Limb (tissue), 2 donors: ENCODE measurements at regions not wholly inside any gene's neighbourhood (a gene's known extent, or its start where the extent isn't known, plus 50 kb on each side); places are given as distances from the start of the nearest gene placed in this dataset.

Source experiments
- DNase-seq, 2 donors: peaks; one replicate each; pipeline ENCODE4 v3.0.0-alpha.2; 2016; ENCODE audit errors: extremely low spot score in 2 of 2

DNA sequence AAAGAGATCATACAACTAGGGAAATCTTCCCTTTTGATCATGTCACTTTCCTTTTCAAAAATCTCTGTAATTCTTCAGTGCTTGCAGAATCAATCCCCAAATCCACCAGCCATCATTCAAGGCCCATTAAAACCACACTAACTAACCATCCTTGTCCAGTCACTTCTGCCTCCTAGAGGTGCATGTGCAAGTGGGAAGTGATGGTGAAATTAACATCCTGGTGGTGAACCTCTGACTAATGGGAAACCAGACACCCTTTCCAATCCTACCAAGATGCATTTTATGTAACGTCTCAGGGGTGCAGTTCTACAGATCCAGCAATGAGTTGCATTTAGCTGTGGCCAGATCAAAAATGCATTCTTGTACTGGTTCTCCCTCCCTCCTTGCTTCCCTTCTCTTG, 341.8 kb downstream of the RAPGEF2 start:
- DNase-seq, result no peak

- DNase-seq, result no peak
Observed at GRCh38 chr4:159445692-159446091, 342.8 kb downstream of the RAPGEF2 start.

DNA sequence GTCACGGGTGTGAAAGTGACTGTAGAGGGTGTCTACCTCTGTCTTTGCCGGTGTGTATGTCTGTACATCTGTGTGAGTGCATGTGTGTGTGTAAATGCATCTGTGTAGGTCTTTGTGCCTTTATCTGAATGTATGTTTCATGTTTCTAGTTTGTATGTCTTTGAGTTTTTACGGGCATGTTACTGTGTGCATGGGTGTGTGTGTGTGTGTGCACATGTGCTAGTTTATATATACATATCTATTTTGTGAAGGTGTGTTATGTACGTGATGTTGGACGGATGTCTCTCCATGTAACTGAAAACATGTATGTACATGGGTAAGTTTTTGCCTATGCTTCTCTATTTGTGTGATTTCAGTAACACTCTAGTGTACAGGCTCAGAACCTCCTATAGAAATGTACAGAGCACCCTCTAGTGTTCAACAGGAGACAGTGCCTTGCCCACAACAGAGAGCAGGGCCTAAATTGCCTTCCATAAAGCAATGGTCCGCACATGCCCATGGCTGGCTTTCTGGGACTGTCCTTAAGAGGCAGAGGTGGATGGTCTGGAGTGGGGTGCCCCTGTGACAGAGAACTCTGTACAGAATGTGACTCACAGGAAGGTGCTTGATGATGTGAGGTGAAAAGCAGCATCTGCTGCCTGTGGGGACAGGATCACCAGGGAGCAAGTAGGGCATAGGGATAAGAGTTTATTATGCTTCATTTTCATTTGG, 343.5 kb downstream of the RAPGEF2 start:
- peak; percentile 58 to 90 for DNase-seq

GRCh38 chr4:159447296-159447695, 344.4 kb downstream of the RAPGEF2 start:
- DNase-seq, result no peak

DNA sequence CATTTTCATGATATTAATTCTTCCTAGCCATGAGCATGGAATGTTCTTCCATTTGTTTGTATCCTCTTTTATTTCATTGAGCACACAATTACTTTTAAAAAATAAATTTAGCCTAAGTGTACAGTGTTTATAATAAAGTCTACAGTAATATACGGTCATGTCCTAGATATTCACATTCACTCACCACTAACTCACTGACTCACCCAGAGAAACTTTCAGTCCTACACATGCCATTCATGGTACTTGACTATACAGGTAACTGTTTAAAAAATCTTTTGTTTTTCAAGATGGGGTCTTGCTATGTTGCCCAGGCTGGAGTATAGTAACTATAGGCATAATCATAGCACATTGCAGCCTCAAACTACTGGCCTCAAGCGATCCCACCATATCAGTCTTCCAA, 348.1 kb downstream of the RAPGEF2 start:
- DNase-seq, result no peak

GRCh38 chr4:159455675-159456237, 352.9 kb downstream of the RAPGEF2 start:
- peak in 1 of 2 donors; percentile 21 for DNase-seq

- DNase-seq, result peak in 1 of 2 donors; percentile 39
Observed at GRCh38 chr4:159460371-159460770, 357.5 kb downstream of the RAPGEF2 start.

- no peak for DNase-seq
Observed at GRCh38 chr4:159463235-159463634, 360.4 kb downstream of the RAPGEF2 start.

DNA sequence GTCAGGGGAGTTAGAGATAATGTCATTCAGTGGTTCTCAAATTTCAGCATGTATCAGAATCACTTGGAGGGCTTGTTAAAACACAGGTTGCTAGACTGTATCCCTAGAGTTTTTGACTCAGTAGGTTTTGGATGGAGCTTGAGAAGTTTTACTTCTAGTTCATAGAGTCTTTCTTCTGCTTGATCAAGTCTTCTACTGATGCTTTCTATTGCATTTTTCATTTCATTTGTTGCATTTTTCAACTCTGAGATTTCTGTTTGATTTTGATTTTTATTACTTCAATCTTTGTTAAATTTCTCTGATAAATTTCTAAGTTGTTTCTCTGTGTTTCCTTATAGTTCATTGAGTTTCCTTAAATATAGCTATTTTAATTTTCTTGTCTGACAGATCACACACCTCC, 361.4 kb downstream of the RAPGEF2 start:
- no peak for DNase-seq

- no peak for DNase-seq
Observed at GRCh38 chr4:159476886-159477285, 374.0 kb downstream of the RAPGEF2 start.

GRCh38 chr4:159480826-159481225, 377.9 kb downstream of the RAPGEF2 start:
- DNase-seq, result no peak

DNA sequence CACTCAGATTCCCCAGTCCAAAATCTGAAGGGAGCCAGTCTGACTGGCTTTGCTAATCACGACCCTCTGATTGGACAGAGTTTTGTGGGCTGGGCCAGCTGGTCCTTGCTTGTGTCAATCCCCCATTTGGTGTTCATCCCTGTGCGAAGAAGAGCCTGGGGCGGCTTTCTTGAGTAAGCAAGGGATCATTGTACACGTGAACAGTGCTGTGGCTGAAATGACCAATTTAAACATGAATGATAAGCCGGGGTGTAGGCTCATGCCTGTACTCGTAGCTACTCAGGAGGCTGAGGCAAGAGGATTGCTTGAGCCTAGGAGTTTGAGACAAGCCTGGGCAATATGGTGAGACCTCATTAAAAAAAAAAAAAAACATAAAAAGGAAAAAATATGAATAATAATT, 379.1 kb downstream of the RAPGEF2 start:
- no peak for DNase-seq

- DNase-seq, result no peak
Observed at GRCh38 chr4:159483110-159483781, 380.4 kb downstream of the RAPGEF2 start.

- DNase-seq, result no peak
Observed at GRCh38 chr4:159483782-159484741, 381.2 kb downstream of the RAPGEF2 start.

GRCh38 chr4:159484864-159485263, 382.0 kb downstream of the RAPGEF2 start:
- no peak for DNase-seq

DNA sequence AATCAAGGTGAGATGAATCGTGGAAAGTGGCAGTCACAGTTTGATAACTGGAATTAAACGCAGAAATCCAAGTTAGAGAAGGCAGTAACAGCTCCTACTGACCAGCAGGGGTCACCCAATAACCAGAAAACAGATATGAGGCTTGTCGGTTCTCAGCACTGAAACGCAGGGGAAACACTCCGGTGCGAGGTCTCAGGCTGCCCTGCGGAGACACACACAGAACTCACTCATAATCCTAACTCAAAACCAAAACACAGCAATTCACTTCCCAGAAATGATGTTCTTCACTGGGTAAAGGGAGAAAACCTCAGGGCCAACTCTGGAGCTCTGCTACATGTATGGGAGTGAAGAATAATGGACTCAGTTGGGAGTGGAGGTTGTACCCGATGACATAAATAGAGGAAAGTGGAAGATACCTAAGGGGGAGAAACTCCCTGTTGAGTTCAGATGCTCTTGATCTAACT, 384.4 kb downstream of the RAPGEF2 start:
- peak; percentile 73 to 85 for DNase-seq

DNA sequence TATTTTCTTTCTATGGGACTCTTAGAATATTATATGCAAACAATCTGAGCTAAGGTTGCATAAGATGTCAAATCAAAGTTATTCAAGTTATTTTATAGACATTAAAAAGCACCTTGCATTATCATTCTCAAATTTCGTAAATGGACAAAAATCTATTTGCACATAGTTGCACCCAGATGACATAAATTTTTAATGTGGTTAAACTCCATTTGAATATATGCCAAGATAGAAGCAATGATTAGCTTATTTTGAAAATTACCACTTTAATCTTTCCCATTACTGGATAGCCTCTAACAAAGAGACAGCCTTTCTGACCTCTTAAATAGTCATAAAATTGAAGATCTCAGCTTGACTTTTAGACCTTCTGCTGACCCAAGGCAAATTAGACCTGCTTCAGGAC, 386.8 kb downstream of the RAPGEF2 start:
- no peak for DNase-seq

DNA sequence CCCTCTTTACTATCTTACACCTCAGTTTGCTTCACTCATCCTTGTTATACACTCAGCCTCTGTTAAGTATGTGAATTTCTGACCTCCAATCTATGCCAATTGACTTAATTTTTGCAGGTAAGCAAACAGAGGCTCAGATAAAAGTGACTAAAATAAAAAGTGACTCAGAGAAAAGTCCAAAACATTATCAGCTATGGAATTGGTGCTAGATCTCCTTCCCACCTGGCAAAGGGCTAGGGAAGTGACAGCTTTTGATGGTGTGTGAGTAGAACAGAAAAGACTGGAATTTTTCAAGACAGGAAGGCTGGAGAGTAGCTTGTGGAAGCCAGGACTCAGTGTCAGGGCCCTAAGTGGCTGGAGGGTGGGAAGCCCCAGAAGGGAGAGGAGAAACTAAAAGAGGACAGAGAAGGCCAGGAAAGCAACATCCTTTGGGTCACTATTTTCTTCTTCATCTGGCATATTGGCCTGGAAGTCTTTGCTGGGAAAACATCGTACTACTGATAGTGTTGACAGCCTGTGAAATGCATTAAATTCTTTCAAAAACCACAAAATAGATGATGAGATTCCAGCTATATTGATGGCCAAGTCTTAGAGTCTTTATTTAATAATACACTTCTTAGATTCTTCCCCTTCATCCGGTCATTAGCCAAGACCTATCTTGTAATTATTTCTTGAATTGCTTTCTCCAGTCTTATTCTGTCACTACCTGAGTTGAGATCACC, 392.8 kb downstream of the RAPGEF2 start:
- DNase-seq, result no peak

- no peak for DNase-seq
Observed at GRCh38 chr4:159496248-159496647, 393.4 kb downstream of the RAPGEF2 start.

DNA sequence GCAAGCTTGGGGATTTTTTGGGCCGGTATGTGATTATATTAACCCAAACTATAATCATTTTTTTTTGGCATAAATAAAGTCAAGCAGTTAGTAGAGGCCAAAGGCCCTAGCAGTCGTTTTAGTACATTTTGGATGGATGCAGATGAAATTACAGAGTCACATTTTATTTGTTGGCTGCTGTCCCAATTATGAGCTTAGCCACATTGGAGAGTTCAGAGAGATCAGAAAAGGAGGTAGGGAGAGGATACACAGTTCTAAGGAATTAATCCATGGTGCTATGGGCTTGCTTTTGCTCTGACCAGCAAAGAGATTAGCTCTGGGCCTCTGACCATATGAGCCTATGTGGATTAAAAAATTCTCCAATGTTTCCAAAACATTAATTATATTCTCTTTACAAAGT, 395.1 kb downstream of the RAPGEF2 start:
- DNase-seq, result no peak
